NCI-H524 treated with DMSO at 0.1 percent for 48 hours (cell line): ENCODE measurements at regions not wholly inside any gene's neighbourhood (a gene's known extent, or its start where the extent isn't known, plus 50 kb on each side); places are given as distances from the start of the nearest gene placed in this dataset.

ENCODE experiments used
- DNase-seq: peaks from one replicate; lab custom pipeline; 2025; lab: John Stamatoyannopoulos, UW

- DNase-seq: no peak
Measured at GRCh38 chr2:19235308-19235707, 123.1 kb downstream of the OSR1 start.

- no peak for DNase-seq
Measured at GRCh38 chr2:19232312-19232711, 126.1 kb downstream of the OSR1 start.

GRCh38 chr2:19231625-19232024, 126.8 kb downstream of the OSR1 start:
- DNase-seq: no peak

- no peak for DNase-seq
Measured at GRCh38 chr2:19230626-19231025, 127.8 kb downstream of the OSR1 start.

GRCh38 chr2:19228715-19229114, 129.7 kb downstream of the OSR1 start:
- peak; percentile 56 for DNase-seq

GRCh38 chr2:19228181-19228593, 130.2 kb downstream of the OSR1 start:
- peak; percentile 68 for DNase-seq

- no peak for DNase-seq
Measured at GRCh38 chr2:19226871-19227270, 131.6 kb downstream of the OSR1 start.

- DNase-seq: no peak
Measured at GRCh38 chr2:19226386-19226785, 132.0 kb downstream of the OSR1 start.

GRCh38 chr2:19225931-19226330, 132.5 kb downstream of the OSR1 start:
- no peak for DNase-seq

GRCh38 chr2:19225126-19225525, 133.3 kb downstream of the OSR1 start:
- no peak for DNase-seq

- DNase-seq: no peak
Measured at GRCh38 chr2:19224486-19224885, 133.9 kb downstream of the OSR1 start.

- DNase-seq: no peak
Measured at GRCh38 chr2:19224011-19224410, 134.4 kb downstream of the OSR1 start.

GRCh38 chr2:19219060-19219459, 139.4 kb downstream of the OSR1 start:
- DNase-seq: no peak

GRCh38 chr2:19218166-19218565, 140.3 kb downstream of the OSR1 start:
- no peak for DNase-seq

- DNase-seq: no peak
Measured at GRCh38 chr2:19216676-19217602, 141.5 kb downstream of the OSR1 start.

- DNase-seq: no peak
Measured at GRCh38 chr2:19216238-19216637, 142.2 kb downstream of the OSR1 start.

GRCh38 chr2:19214682-19215391, 143.6 kb downstream of the OSR1 start:
- DNase-seq: no peak

- no peak for DNase-seq
Measured at GRCh38 chr2:19209575-19210341, 148.7 kb downstream of the OSR1 start.

GRCh38 chr2:19208479-19209199, 149.8 kb downstream of the OSR1 start:
- DNase-seq: no peak

- DNase-seq: no peak
Measured at GRCh38 chr2:19207452-19207851, 151.0 kb downstream of the OSR1 start.

- DNase-seq: no peak
Measured at GRCh38 chr2:19205983-19206533, 152.4 kb downstream of the OSR1 start.
